Psoas muscle (tissue), 7 donors: ENCODE measurements at regions not wholly inside any gene's neighbourhood (a gene's known extent, or its start where the extent isn't known, plus 50 kb on each side); places are given as distances from the start of the nearest gene placed in this dataset.

Experiments
- ATAC-seq, 4 donors: fragments of 200-7000 bp; cut with Tn5 transposase; one replicate each; pipeline ENCODE4 v1.9.1; 2020; ENCODE audit warnings: moderate library complexity in 3 of 4, mild to moderate bottlenecking in 2 of 4
- DNase-seq, 2 donors: peaks; one replicate each; pipeline ENCODE4 v3.0.0-alpha.2; 2020
- H3K27ac ChIP-seq: fragments of 200-600 bp; one replicate; pipeline ENCODE4 v1.8.0; 2022
- H3K27me3 ChIP-seq, 3 donors: fragments of 200-600 bp in 1 of 3; one replicate each; pipeline versions ENCODE4 v1.6.1 to v1.8.0; 2013 to 2022; ENCODE audit warnings: low read length in 2 of 3, mild to moderate bottlenecking in 2 of 3, moderate library complexity in 1 of 3; ENCODE audit not compliant: insufficient read depth in 3 of 3
- H3K36me3 ChIP-seq, 2 donors: fragments of 200-600 bp in 1 of 2; one replicate each; pipeline versions ENCODE4 v1.6.1 to v1.8.0; 2013 to 2022; ENCODE audit warnings: low read depth in 1 of 2, mild to moderate bottlenecking in 1 of 2, moderate library complexity in 1 of 2; ENCODE audit not compliant: insufficient read depth in 1 of 2
- H3K4me1 ChIP-seq: fragments of 200-600 bp; one replicate; pipeline ENCODE4 v1.8.0; 2022
- H3K4me3 ChIP-seq: fragments of 200-600 bp; one replicate; pipeline ENCODE4 v1.8.0; 2022; ENCODE audit warnings: mild to moderate bottlenecking
- H3K9me3 ChIP-seq: fragments of 200-600 bp; one replicate; pipeline ENCODE4 v1.8.0; 2022
- CTCF ChIP-seq: fragments of 200-600 bp; IDR thresholded peaks from one replicate; pipeline ENCODE4 v1.8.0; 2022; ENCODE audit warnings: antibody characterized with exemption
- WGBS, 3 donors: extraction: QIAGEN DNeasy Blood & Tissue Kit; methylation state at CpG; one replicate each; pipeline versions ENCODE4 v1.1.6 to v1.1.7; 2013; 5-methylcytosine and 5-hydroxymethylcytosine counted together
- intact Hi-C, 2 donors: fragments of 100-400 bp; cut with DNase I; formaldehyde crosslinking; loops; one replicate each; pipeline versions ENCODE4 v1.11.0 to v1.14.2; 2022
- donor health status: healthy with polysubstance abuse.
- donor health status: DM: no; HTN: no; CAD: no; lungs with moderate emphysema.
- donor health status: Bipolar disorder and iron deficiency.
- donor health status: healthy.
- donor health status: DM: yes; HTN: yes; CAD: no.
- donor health status: DM: no; HTN: no; CAD: no.
- donor health status: DM: yes; HTN: yes; CAD: no.

GRCh38 chr9:99411479-99412115 is 189.5 kb downstream of the SEC61B start:
- no peaks in the 10 kb centered on the region for H3K27me3 ChIP-seq
- H3K36me3 ChIP-seq = no peaks in the 10 kb centered on the region
- ATAC-seq (no peak), DNase-seq (no peak)
- no peak overlapping the region for H3K4me3 ChIP-seq
- intact Hi-C loops = no loop called here
- no peak overlapping the region for H3K27ac ChIP-seq
- no peaks in the 10 kb centered on the region for H3K9me3 ChIP-seq
- no peak for TF ChIP-seq CTCF
- H3K4me1 ChIP-seq = no peaks in the 10 kb centered on the region
- 76 to 79% (median 78%) methylated on average over 8 of the region's 8 CpGs for whole genome bisulfite sequencing, 3 donors

GRCh38 chr9:99412606-99413005 is 190.5 kb downstream of the SEC61B start:
- intact Hi-C loops = no loop called here
- H3K4me1 ChIP-seq = no peaks in the 10 kb centered on the region
- H3K9me3 ChIP-seq = no peaks in the 10 kb centered on the region
- H3K27me3 ChIP-seq = no peaks in the 10 kb centered on the region
- H3K4me3 ChIP-seq = no peak overlapping the region
- TF ChIP-seq CTCF = no peak
- DNase-seq = no peak
- ATAC-seq = no peak
- H3K27ac ChIP-seq = no peak overlapping the region
- H3K36me3 ChIP-seq = no peaks in the 10 kb centered on the region

- no peak overlapping the region for H3K4me3 ChIP-seq
- H3K9me3 ChIP-seq = no peaks in the 10 kb centered on the region
- intact Hi-C loops = no loop called here
- no peak for ATAC-seq
- H3K4me1 ChIP-seq = no peaks in the 10 kb centered on the region
- no peak overlapping the region for H3K27ac ChIP-seq
- DNase-seq = no peak
- 82 to 91% (median 87%) methylated on average over 1 of the region's 1 CpG for WGBS, 3 donors
- no peaks in the 10 kb centered on the region for H3K36me3 ChIP-seq
- no peaks in the 10 kb centered on the region for H3K27me3 ChIP-seq
- no peak for TF ChIP-seq CTCF
Measured at GRCh38 chr9:99414321-99414720, 192.2 kb downstream of the SEC61B start.

- Histone ChIP-seq H3K27ac (no peak overlapping the region), H3K9me3 (no peaks in the 10 kb centered on the region), H3K36me3 (no peaks in the 10 kb centered on the region), H3K4me1 (no peaks in the 10 kb centered on the region), H3K27me3 (no peaks in the 10 kb centered on the region), H3K4me3 (no peak overlapping the region)
- DNase-seq = no peak
- WGBS, 3 donors = 79 to 88% (median 83%) methylated on average over 4 of the region's 4 CpGs
- intact Hi-C loops = no loop called here
- no peak for TF ChIP-seq CTCF
- ATAC-seq = no peak
Measured at GRCh38 chr9:99415606-99416005, 193.5 kb downstream of the SEC61B start.

- intact Hi-C loops = no loop called here
- TF ChIP-seq CTCF = no peak
- H3K4me3 ChIP-seq = no peak overlapping the region
- no peaks in the 10 kb centered on the region for H3K36me3 ChIP-seq
- ATAC-seq = no peak
- no peak for DNase-seq
- no peaks in the 10 kb centered on the region for H3K4me1 ChIP-seq
- no peaks in the 10 kb centered on the region for H3K27me3 ChIP-seq
- 18 to 35% (median 27%) methylated on average over 2 of the region's 2 CpGs for WGBS, 3 donors
- H3K9me3 ChIP-seq = no peaks in the 10 kb centered on the region
- no peak overlapping the region for H3K27ac ChIP-seq
Measured at GRCh38 chr9:99416007-99416406, 193.9 kb downstream of the SEC61B start.
